ENCODE measurements at regions not wholly inside any gene's neighbourhood (a gene's known extent, or its start where the extent isn't known, plus 50 kb on each side); places are given as distances from the start of the nearest gene placed in this dataset.

DNA sequence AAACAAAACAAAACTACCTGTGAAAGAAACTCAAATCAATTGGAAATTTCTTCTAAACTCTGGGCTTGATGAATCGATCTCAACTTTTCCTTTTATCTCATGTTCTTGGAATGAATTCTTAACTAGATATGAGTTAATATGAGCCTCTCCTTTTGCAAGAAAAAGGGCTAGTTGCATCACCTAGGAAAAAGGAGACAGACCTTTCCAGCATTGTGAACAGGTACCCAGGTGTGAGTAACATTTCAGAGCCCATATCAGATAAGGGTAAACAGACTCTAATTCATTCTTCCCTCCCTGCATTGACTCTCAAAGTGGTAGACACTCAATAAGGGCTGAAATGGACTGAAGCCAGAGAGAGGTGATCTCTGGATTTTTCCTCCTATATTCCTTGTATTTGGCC is 103.8 kb upstream of the AGR3 start:
- no peak overlapping the region for H3K4me3 Mint-ChIP-seq
- H3K36me3 Mint-ChIP-seq (ENCODE audit: low read depth), result no peaks in the 10 kb centered on the region
- H3K27me3 Mint-ChIP-seq (ENCODE audit: insufficient read depth), result peaks cover 18% of the 10 kb centered on the region
- no peaks in the 10 kb centered on the region for H3K9me3 Mint-ChIP-seq
- no peak for DNase-seq (ENCODE audit: low spot score)
- peaks cover 7% of the 10 kb centered on the region for H3K4me1 Mint-ChIP-seq (ENCODE audit: low read depth)
- intact Hi-C loops (cut with micrococcal nuclease), result no loop called here
- H3K27ac Mint-ChIP-seq, result no peak overlapping the region

- Mint-ChIP-seq H3K9me3 (no peaks in the 10 kb centered on the region), H3K27ac (no peak overlapping the region), H3K27me3 (ENCODE audit: insufficient read depth) (peaks cover 15% of the 10 kb centered on the region), H3K4me3 (no peak overlapping the region), H3K4me1 (ENCODE audit: low read depth) (peaks cover 7% of the 10 kb centered on the region), H3K36me3 (ENCODE audit: low read depth) (no peaks in the 10 kb centered on the region)
- intact Hi-C loops (cut with micrococcal nuclease), result no loop called here
- DNase-seq (ENCODE audit: low spot score), result no peak
Observed at GRCh38 chr7:16986755-16987154, 105.0 kb upstream of the AGR3 start.

- DNase-seq (ENCODE audit: low spot score), result no peak
- H3K9me3 Mint-ChIP-seq, result peaks cover under 1% of the 10 kb centered on the region
- no peak overlapping the region for H3K4me3 Mint-ChIP-seq
- no peak overlapping the region for H3K27ac Mint-ChIP-seq
- no peaks in the 10 kb centered on the region for H3K36me3 Mint-ChIP-seq (ENCODE audit: low read depth)
- H3K27me3 Mint-ChIP-seq (ENCODE audit: insufficient read depth), result peaks cover 15% of the 10 kb centered on the region
- intact Hi-C loops (cut with micrococcal nuclease), result no loop called here
- H3K4me1 Mint-ChIP-seq (ENCODE audit: low read depth), result no peaks in the 10 kb centered on the region
Observed at GRCh38 chr7:16989811-16990413, 108.1 kb upstream of the AGR3 start.

DNA sequence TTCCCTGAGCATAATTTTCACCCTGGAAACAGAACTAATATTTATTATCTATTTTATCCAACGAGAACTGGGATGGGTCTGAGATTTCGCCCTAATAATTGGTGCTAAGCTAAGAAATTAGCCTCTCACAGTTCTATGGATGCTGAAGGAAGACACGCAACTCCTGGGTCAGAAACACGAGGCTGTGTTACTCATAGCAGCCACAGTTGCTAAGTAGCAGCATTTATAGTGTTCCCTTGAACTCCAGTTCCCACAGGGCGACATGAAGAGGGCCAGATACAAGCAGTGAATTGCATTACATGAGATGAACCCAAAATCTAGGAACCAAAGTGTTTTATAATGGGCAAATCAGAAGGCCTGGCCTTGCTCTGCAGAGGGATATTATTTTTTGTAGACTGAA is 109.8 kb upstream of the AGR3 start:
- H3K4me1 Mint-ChIP-seq (ENCODE audit: low read depth), result no peaks in the 10 kb centered on the region

GRCh38 chr7:16993543-16993942 is 111.8 kb upstream of the AGR3 start:
- intact Hi-C loops (cut with micrococcal nuclease), result no loop called here
- Mint-ChIP-seq H3K36me3 (ENCODE audit: low read depth) (peaks cover 9% of the 10 kb centered on the region), H3K27ac (no peak overlapping the region), H3K4me3 (no peak overlapping the region), H3K4me1 (ENCODE audit: low read depth) (no peaks in the 10 kb centered on the region), H3K9me3 (peaks cover 28% of the 10 kb centered on the region), H3K27me3 (ENCODE audit: insufficient read depth) (peaks cover 9% of the 10 kb centered on the region)
- DNase-seq (ENCODE audit: low spot score), result no peak

More for the DNA sequence above, 109.8 kb upstream of the AGR3 start:
- Mint-ChIP-seq H3K27me3 (ENCODE audit: insufficient read depth) (peaks cover 9% of the 10 kb centered on the region), H3K36me3 (ENCODE audit: low read depth) (peaks cover 3% of the 10 kb centered on the region), H3K27ac (no peak overlapping the region), H3K9me3 (peaks cover 10% of the 10 kb centered on the region), H3K4me3 (no peak overlapping the region)
- intact Hi-C loops (cut with micrococcal nuclease), result no loop called here
- no peak for DNase-seq (ENCODE audit: low spot score)

DNA sequence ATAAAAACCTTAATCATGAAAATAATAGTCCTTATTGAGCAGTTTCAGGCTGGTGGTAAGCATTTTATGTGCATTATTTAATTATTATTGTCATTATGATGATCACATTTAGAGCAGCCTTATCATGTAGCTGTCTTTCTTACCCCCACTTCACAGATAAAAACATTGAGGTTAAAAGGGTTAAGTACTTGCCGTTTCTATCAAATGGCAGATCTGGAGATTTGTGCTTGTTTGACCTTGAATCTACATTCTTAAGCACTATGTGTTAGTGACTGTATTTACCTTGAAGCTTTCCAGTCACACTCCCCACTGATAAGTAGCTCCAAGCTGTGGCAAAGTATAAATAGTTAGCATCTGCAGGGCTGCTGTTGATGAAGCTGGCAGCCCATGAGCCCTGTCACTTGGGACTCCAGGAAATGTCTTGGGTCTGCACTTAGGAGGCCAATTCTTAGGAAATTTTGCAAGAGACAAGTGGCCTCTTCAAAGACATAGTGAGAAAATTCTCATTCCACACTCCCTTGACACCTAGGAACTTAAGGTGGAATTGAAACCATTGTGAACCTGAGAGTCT is 116.8 kb upstream of the AGR3 start:
- DNase-seq (ENCODE audit: low spot score), result no peak
- intact Hi-C loops (cut with micrococcal nuclease), result loop anchor here (5.0 kb wide), 1 partner anchor 159 kb away; no protein-coding TSS in a partner anchor
- Mint-ChIP-seq H3K27me3 (ENCODE audit: insufficient read depth) (peaks cover 4% of the 10 kb centered on the region), H3K36me3 (ENCODE audit: low read depth) (peaks cover 12% of the 10 kb centered on the region), H3K27ac (no peak overlapping the region), H3K9me3 (peaks cover 31% of the 10 kb centered on the region), H3K4me3 (no peak overlapping the region), H3K4me1 (ENCODE audit: low read depth) (peaks cover 17% of the 10 kb centered on the region)

DNA sequence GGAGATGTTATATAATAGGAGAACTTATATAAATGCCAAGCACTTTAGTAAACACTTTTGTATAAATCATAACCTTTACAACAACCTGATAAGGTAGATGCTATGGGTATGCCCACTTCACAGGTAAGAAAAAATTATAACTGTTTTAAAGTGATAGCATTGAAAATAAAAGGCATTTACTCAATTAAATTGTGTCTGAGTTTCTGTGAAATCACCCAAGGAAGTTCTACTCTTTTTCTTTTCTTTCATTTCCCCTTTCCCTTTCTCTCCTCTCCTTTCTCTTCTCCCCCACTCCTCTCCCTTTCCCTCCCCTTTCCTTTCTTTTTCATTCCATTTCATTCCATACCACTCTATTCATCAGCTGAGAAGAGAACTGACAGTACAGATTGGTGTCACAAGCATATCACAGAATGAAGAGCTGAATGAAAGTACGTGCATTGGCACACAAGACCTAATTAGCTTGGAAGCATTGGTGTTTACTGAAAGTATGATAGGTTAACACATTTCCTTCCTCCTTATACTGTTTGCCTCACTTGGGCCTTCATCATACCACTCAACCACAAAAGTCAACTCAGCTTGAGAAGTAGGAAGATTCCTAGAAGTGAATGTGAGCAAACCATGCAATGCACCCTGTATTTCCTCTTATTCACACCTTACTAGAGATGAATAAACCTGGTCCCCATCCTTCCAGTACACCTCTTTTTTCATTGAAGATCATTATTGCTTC is 117.9 kb upstream of the AGR3 start:
- peaks cover 17% of the 10 kb centered on the region for H3K4me1 Mint-ChIP-seq (ENCODE audit: low read depth)
- peak; percentile 14 for DNase-seq (ENCODE audit: low spot score)
- intact Hi-C loops (cut with micrococcal nuclease), result loop anchor here (1.0 to 5.0 kb wide), 5 partner anchors 64 to 262 kb away; no protein-coding TSS in a partner anchor
- H3K9me3 Mint-ChIP-seq, result peaks cover 31% of the 10 kb centered on the region
- H3K27me3 Mint-ChIP-seq (ENCODE audit: insufficient read depth), result peaks cover 4% of the 10 kb centered on the region
- peak overlapping the region; percentile 77 for H3K27ac Mint-ChIP-seq
- peak overlapping the region; percentile 62 for H3K4me3 Mint-ChIP-seq
- H3K36me3 Mint-ChIP-seq (ENCODE audit: low read depth), result peaks cover 12% of the 10 kb centered on the region

DNA sequence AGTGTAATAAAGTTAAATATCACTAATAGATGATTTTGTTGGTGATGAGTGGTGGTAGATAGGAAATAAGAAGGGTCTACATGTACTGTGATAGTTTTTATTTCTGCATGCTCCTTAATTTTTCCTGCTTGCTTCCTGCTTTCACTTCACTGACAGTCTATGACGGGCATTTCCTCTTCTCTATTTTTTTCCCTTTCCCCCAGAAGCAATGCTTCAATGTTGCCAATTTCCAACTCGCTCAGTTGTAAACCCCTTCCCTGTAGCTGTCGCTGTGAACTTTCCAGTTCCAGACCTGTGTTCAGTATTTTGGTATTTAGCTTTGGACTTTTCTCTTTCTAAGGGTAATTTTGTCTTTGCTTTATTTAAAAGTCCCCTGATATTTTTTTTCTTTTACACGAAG is 123.5 kb upstream of the AGR3 start:
- peaks cover 1% of the 10 kb centered on the region for H3K36me3 Mint-ChIP-seq (ENCODE audit: low read depth)
- no peak overlapping the region for H3K4me3 Mint-ChIP-seq
- no peak for DNase-seq (ENCODE audit: low spot score)
- H3K27me3 Mint-ChIP-seq (ENCODE audit: insufficient read depth), result peaks cover 10% of the 10 kb centered on the region
- intact Hi-C loops (cut with micrococcal nuclease), result no loop called here
- no peaks in the 10 kb centered on the region for H3K9me3 Mint-ChIP-seq
- H3K4me1 Mint-ChIP-seq (ENCODE audit: low read depth), result peaks cover 16% of the 10 kb centered on the region
- H3K27ac Mint-ChIP-seq, result no peak overlapping the region

DNA sequence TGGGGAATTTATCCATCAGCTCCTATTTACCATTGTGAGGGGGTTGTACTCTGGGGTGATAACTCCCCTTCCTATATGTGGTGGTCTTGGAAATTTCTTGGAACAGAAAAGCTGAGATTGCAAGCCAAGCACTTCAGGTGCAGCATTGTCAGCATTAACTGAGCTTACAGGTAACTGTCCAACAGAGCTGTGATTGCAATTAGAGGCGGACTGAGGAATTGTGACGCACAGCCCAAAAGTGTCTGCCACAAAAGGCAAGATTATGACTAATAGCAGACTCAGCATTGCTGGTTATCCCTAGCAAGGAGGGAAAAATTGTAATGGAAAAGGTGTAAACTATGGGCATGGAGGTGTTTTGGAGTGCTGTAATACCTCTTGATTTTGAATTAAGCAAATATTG is 126.1 kb upstream of the AGR3 start:
- Mint-ChIP-seq H3K4me1 (ENCODE audit: low read depth) (peaks cover 18% of the 10 kb centered on the region), H3K27me3 (ENCODE audit: insufficient read depth) (peaks cover 11% of the 10 kb centered on the region), H3K4me3 (no peak overlapping the region), H3K9me3 (no peaks in the 10 kb centered on the region), H3K36me3 (ENCODE audit: low read depth) (no peaks in the 10 kb centered on the region), H3K27ac (no peak overlapping the region)
- DNase-seq (ENCODE audit: low spot score), result no peak
- intact Hi-C loops (cut with micrococcal nuclease), result loop anchor here (2.0 kb wide), 2 partner anchors 227 to 293 kb away; no protein-coding TSS in a partner anchor

DNA sequence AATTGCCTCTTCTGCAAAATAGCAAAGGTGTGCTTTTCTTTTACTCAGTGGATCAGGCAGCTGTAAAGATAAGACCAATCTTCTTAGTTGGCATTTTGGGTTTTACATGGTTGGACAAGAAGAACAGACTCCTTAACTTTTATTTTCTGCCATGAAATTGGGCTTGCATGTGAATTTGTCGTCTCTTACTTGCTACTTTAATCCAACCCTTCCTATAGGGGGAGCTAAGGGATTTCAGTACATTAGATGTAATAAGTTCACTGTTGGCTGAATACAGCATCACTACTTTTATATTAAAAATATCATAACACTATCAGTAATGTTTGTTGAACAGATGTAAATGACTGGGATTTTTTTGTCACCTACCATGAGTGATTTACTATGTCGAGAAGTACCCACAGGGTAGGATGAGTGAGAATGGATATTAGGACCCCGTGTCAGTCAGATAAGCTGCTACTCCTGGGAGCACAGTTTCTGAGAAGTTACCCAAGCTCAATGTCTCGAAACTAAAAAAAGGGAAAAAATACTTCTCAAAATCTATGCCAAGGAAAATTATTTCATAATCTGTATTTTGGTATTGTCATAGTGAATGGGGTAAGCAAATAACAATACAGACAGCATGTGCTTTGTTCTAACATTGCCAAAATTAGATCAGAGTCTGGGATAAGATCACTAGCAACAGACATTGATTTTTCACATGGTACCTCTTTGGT is 127.4 kb upstream of the AGR3 start:
- peaks cover 18% of the 10 kb centered on the region for H3K4me1 Mint-ChIP-seq (ENCODE audit: low read depth)
- no peak overlapping the region for H3K4me3 Mint-ChIP-seq
- H3K36me3 Mint-ChIP-seq (ENCODE audit: low read depth), result no peaks in the 10 kb centered on the region
- no peaks in the 10 kb centered on the region for H3K9me3 Mint-ChIP-seq
- intact Hi-C loops (cut with micrococcal nuclease), result loop anchor here (2.0 kb wide), 2 partner anchors 226 to 292 kb away; no protein-coding TSS in a partner anchor
- H3K27me3 Mint-ChIP-seq (ENCODE audit: insufficient read depth), result peaks cover 14% of the 10 kb centered on the region
- no peak for DNase-seq (ENCODE audit: low spot score)
- no peak overlapping the region for H3K27ac Mint-ChIP-seq

- Mint-ChIP-seq H3K36me3 (ENCODE audit: low read depth) (no peaks in the 10 kb centered on the region), H3K27me3 (ENCODE audit: insufficient read depth) (peaks cover 14% of the 10 kb centered on the region), H3K9me3 (no peaks in the 10 kb centered on the region), H3K4me3 (no peak overlapping the region), H3K4me1 (ENCODE audit: low read depth) (peaks cover 18% of the 10 kb centered on the region), H3K27ac (no peak overlapping the region)
- DNase-seq (ENCODE audit: low spot score), result no peak
- intact Hi-C loops (cut with micrococcal nuclease), result loop anchor here (2.0 to 10.0 kb wide), 3 partner anchors 55 to 291 kb away; no protein-coding TSS in a partner anchor
Observed at GRCh38 chr7:17009933-17010332, 128.2 kb upstream of the AGR3 start.

DNA sequence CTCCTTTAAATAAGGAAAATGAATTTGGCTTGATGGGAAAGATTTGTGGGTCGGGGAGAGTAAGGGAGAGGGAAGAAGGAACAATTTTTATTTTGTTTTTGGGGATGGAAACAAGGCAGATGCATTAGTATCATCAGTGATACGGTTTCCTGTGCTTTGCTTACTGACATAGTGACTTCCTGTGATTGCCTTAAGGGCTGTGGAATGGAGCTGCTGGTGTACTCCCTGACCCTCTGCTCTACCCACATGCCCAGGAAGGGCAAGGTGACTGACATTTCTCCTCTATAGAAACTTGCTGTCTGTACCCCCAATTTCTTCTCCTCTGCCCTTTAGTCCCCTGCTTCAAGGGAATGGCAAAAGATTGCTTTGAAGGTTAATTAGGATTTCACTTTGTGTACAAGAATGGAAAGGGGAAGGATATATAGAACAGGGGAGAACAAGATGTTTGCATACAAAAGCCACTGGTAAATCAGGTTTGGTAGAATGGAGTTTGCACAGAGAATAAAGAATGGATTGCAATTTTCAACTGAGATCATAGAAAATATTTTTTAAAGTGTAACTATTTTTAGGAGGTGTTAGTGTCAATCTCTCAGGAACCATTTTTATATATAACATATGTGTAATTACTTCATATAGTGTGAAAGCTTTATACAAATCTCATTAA is 129.0 kb upstream of the AGR3 start:
- Mint-ChIP-seq H3K36me3 (ENCODE audit: low read depth) (no peaks in the 10 kb centered on the region), H3K4me1 (ENCODE audit: low read depth) (peaks cover 18% of the 10 kb centered on the region), H3K27me3 (ENCODE audit: insufficient read depth) (peaks cover 9% of the 10 kb centered on the region), H3K27ac (no peak overlapping the region), H3K9me3 (no peaks in the 10 kb centered on the region), H3K4me3 (no peak overlapping the region)
- intact Hi-C loops (cut with micrococcal nuclease), result loop anchor here (10.0 kb wide), 1 partner anchor 54 kb away; no protein-coding TSS in a partner anchor
- no peak for DNase-seq (ENCODE audit: low spot score)

All from activated T-helper 1 cell treated with anti-CD3 and anti-CD28 coated beads, Interleukin-12 subunit alpha, Interleukin-12 subunit beta, Interleukin-2, Interleukin-4 antibody, amounts not matched to agents 30 ng/mL and 10 ng/mL and 1 ng/mL, durations not matched to agents 14 hours and 24 hours and 36 hours (primary cell).